ENCODE measurements at regions not wholly inside any gene's neighbourhood (a gene's known extent, or its start where the extent isn't known, plus 50 kb on each side); places are given as distances from the start of the nearest gene placed in this dataset.

DNA sequence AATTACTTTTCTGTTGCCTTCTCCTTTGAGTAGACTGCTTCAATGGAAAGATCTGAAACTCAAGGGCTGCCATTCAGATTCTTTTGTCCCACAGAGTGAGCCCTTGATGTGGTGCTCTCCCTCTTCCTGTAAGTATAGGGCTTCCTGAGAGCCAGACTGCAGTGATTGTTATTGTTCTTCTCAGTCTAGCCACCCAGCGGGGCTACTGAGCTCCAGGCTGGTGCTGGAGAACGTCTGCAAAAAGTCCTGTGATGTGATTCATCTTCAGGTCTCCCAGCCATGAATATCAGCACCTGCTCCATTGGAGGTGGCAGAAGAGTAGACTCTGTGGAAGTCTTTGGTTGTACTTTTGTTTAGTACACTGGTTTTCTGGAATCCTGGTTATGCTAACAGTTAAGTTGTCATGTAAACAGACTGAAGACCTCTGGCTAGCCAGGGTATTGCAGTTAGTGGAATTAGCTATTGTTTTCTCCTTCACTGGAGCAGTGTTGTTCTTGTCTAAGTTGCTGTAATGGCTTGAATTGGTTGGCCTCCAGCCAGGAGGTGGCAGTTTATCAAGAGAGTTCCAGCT, 240.9 kb downstream of the COL12A1 start (continued):
- TF ChIP-seq, protein P1, sequence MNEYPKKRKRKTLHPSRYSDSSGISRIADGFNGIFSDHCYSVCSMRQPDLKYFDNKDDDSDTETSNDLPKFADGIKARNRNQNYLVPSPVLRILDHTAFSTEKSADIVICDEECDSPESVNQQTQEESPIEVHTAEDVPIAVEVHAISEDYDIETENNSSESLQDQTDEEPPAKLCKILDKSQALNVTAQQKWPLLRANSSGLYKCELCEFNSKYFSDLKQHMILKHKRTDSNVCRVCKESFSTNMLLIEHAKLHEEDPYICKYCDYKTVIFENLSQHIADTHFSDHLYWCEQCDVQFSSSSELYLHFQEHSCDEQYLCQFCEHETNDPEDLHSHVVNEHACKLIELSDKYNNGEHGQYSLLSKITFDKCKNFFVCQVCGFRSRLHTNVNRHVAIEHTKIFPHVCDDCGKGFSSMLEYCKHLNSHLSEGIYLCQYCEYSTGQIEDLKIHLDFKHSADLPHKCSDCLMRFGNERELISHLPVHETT (CRISPR knock-in tag; conservative IDR thresholded peaks at IDR 0.05 in 1 of 2, IDR thresholded peaks at IDR 0.05 in 1 of 2): no peak
- no peak for TF ChIP-seq BCOR (IDR thresholded peaks at IDR 0.05)
- no peak for TF ChIP-seq ZFP30 (CRISPR knock-in tag; IDR thresholded peaks at IDR 0.05; ENCODE audit: borderline replicate concordance)
- no peak for TF ChIP-seq MTA1 (IDR thresholded peaks at IDR 0.05; ENCODE audit: borderline replicate concordance)
- TF ChIP-seq DDX20 (tag; IDR thresholded peaks at IDR 0.05; ENCODE audit: low read depth): no peak
- TF ChIP-seq GABPB2 (CRISPR knock-in tag; conservative IDR thresholded peaks at IDR 0.05): no peak
- TF ChIP-seq PPARD (CRISPR knock-in tag; IDR thresholded peaks at IDR 0.05): no peak
- no peak for TF ChIP-seq SNAPC5 (CRISPR knock-in tag; IDR thresholded peaks at IDR 0.05)

GRCh38 chr6:74956559-74957428, 249.1 kb downstream of the COL12A1 start:
- Histone ChIP-seq H2AFZ (ENCODE audit: low read depth, low read length) (no peak overlapping the region), H3K9me1 (ENCODE audit: control insufficient read depth, insufficient read depth, low read length) (no peaks in the 10 kb centered on the region), H3K4me1 (replicated peaks in 1 of 2; ENCODE audit: control insufficient read depth in 2 of 2, insufficient read depth in 2 of 2, low read length in 2 of 2) (no peaks in the 10 kb centered on the region), H3K36me3 (ENCODE audit: control insufficient read depth, insufficient read depth, low read length) (no peaks in the 10 kb centered on the region), H3K4me3 (no peak overlapping the region), H3K27ac (ENCODE audit: extremely low read depth, low read depth, low read length) (no peak overlapping the region), H3K9ac (ENCODE audit: insufficient read depth in 1 of 2, low read depth in 2 of 2, low read length in 2 of 2) (no peak overlapping the region), H3K4me2 (ENCODE audit: insufficient read depth, low read length) (no peak overlapping the region), H4K20me1 (replicated peaks; ENCODE audit: control insufficient read depth, insufficient read depth, low read length) (no peaks in the 10 kb centered on the region), H3K27me3 (ENCODE audit: control insufficient read depth in 2 of 2, insufficient read depth in 2 of 2, low read length in 2 of 2) (no peaks in the 10 kb centered on the region), H3K79me2 (ENCODE audit: control insufficient read depth, insufficient read depth, low read length) (no peaks in the 10 kb centered on the region), H3K9me3 (replicated peaks; ENCODE audit: control insufficient read depth, insufficient read depth, low read depth, low read length) (no peaks in the 10 kb centered on the region)
- TF ChIP-seq GMEB1 (CRISPR knock-in tag; IDR thresholded peaks at IDR 0.05) (no peak), SIN3B (IDR thresholded peaks at IDR 0.05; ENCODE audit: low read depth) (no peak), LEF1 (IDR thresholded peaks at IDR 0.05) (no peak), CCAR2 (IDR thresholded peaks at IDR 0.05; ENCODE audit: low read depth, low read length) (no peak)
- in situ Hi-C loops (cut with MboI): no loop called here
- WGBS (ENCODE audit: insufficient coverage, low coverage, missing lambda C conversion rate): under 1% methylated on average over 8 of the region's 8 CpGs
- CTCF ChIA-PET (ENCODE audit: low intra/inter-chr PET ratio): no interaction called here
- ATAC-seq (no peak), FAIRE-seq (no peak), DNase-seq (ENCODE audit: extremely low read depth in 1 of 4, low spot score in 3 of 4) (no peak)
- POLR2A ChIA-PET: no interaction called here
- intact Hi-C loops (cut with micrococcal nuclease): no loop called here
- no TSS peak for BruUV-seq (replicated peaks)

All from K562 (cell line).